Natural killer cell treated with Interleukin-12 subunit alpha and Interleukin-12 subunit beta and Interleukin-15 and Interleukin-18, amount 100 ng/mL, for 72 hours (primary cell): ENCODE measurements at regions not wholly inside any gene's neighbourhood (a gene's known extent, or its start where the extent isn't known, plus 50 kb on each side); places are given as distances from the start of the nearest gene placed in this dataset.

ENCODE experiments used
- ATAC-seq, 2 donors: fragments of 150-1000 bp; cut with Tn5 transposase in 1 of 2; sonication (Bioruptor Pico), chemical (Tn5 transposase) in 1 of 2; 2 replicates each; pipeline ENCODE4 v1.10.0; 2021
- DNase-seq: peaks from one replicate; pipeline ENCODE4 v3.0.0; 2022; ENCODE audit warnings: low spot score
- H3K27ac Mint-ChIP-seq, 2 donors: 1 replicate in 1 of 2; 2 replicates in 1 of 2; pipeline ENCODE4 v1.8.0; 2022; ENCODE audit warnings: mixed read lengths in 2 of 2, mild to moderate bottlenecking in 1 of 2, moderate library complexity in 1 of 2
- H3K27me3 Mint-ChIP-seq, 2 donors: 1 replicate in 1 of 2; 2 replicates in 1 of 2; pipeline ENCODE4 v1.8.0; 2022; ENCODE audit warnings: mixed read lengths in 2 of 2
- H3K36me3 Mint-ChIP-seq: one replicate; pipeline ENCODE4 v1.8.0; 2022; ENCODE audit warnings: mixed read lengths
- H3K4me1 Mint-ChIP-seq, 2 donors: 1 replicate in 1 of 2; 2 replicates in 1 of 2; pipeline ENCODE4 v1.8.0; 2022; ENCODE audit warnings: low read depth in 2 of 2, mixed read lengths in 2 of 2, mild to moderate bottlenecking in 1 of 2
- H3K4me3 Mint-ChIP-seq: one replicate; pipeline ENCODE4 v1.8.0; 2022; ENCODE audit warnings: mixed read lengths
- H3K9me3 Mint-ChIP-seq: 2 replicates; pipeline ENCODE4 v1.8.0; 2022; ENCODE audit warnings: mixed read lengths

DNA sequence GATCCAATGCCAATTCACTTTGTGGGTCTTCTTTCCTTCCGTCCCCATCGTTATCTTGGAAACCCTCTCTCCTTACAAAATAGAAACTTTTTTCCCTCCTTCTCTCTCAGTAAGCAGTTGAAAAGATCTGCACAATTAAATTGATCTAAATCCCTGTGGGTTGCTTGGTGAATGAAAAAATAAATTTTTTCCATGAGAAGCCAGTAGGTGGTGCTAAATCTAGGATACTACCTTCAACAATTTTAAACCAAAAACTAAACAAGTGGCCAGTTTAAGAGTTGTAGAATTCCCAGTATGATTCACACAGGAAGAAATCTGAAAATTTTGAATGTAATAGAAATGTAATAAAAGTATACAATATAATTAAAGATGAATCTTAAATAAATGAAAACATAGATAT is 990.3 kb upstream of the ZNF722 start:
- H3K4me1 Mint-ChIP-seq, result no peaks in the 10 kb centered on the region
- H3K27me3 Mint-ChIP-seq, result no peaks in the 10 kb centered on the region
- no peak for ATAC-seq
- peaks cover 13% of the 10 kb centered on the region for H3K9me3 Mint-ChIP-seq
- no peak for DNase-seq
- H3K27ac Mint-ChIP-seq, result no peak overlapping the region
- H3K36me3 Mint-ChIP-seq, result peaks cover 9% of the 10 kb centered on the region
- H3K4me3 Mint-ChIP-seq, result no peak overlapping the region

DNA sequence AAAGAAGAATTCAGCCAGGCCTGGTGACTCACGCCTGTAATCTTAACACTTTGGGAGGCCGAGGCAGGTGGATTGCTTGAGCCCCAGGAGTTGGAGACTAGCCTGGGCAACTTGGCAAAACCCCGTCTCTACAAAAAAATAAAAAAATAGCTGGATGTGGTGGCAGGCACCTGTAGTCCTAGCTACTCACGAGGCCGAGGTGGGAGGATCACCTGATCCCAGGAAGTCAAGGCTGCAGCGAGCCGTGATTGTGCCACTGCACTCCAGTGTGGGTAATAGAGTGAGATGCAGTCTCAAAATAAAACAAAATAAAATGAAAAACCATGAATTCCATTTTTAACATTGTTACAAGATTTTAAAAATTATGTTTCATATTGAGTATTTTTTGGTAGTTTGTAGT is 988.9 kb upstream of the ZNF722 start:
- no peak for DNase-seq
- H3K27me3 Mint-ChIP-seq, result no peaks in the 10 kb centered on the region
- H3K4me3 Mint-ChIP-seq, result no peak overlapping the region
- ATAC-seq, result no peak
- H3K4me1 Mint-ChIP-seq, result no peaks in the 10 kb centered on the region
- peaks cover 3% of the 10 kb centered on the region for H3K36me3 Mint-ChIP-seq
- peaks cover 8% of the 10 kb centered on the region for H3K9me3 Mint-ChIP-seq
- H3K27ac Mint-ChIP-seq, result no peak overlapping the region

DNA sequence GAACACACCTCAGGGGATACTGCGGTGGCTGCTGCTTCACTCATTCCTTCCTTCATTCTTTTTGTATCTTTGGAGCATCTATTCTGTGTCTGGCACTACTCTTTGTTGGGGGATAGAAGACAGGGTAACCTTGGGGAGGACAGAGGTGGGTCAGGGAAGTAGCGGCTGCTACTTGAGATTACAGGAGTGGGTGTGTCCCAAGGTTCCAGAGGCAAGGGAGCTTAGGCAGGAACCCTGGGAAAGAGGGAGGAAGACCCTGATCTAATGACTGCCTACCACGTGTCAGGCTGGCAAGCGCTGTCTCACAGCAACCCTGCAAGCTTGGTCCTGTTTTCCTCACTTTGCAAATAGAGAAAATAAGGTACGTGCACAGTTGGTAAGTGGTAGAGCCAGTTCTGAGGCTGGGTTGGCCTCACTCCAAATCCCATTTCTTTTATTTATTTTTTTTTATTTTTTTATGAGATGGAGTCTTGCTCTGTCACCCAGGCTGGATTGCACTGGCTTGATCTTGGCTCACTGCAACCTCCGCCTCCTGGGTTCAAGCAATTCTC is 985.9 kb upstream of the ZNF722 start:
- no peak overlapping the region for H3K27ac Mint-ChIP-seq
- ATAC-seq (peak; percentile 43 to 49), DNase-seq (no peak)
- peaks cover 5% of the 10 kb centered on the region for H3K36me3 Mint-ChIP-seq
- H3K4me3 Mint-ChIP-seq, result no peak overlapping the region
- H3K4me1 Mint-ChIP-seq, result no peaks in the 10 kb centered on the region
- H3K9me3 Mint-ChIP-seq, result peaks cover 13% of the 10 kb centered on the region
- H3K27me3 Mint-ChIP-seq, result no peaks in the 10 kb centered on the region

DNA sequence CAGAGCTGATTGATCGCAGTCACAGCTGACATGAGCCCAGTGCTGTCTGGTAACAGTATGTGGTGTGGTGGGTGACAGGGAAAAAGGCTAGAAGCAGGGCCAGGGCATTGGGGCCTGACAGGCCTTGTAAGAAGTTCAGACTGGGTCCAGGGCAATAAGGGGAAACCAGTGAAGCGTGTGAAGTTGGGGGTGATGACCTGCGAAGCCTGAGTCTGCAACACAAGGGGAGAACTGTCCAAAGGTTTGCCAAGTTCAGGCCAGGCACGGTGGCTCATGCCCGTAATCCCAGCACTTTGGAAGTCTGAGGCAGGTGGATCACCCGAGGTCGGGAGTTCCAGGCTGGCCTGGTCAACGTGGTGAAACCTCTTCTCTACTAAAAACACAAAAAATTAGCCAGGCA is 983.9 kb upstream of the ZNF722 start:
- H3K27me3 Mint-ChIP-seq, result no peaks in the 10 kb centered on the region
- DNase-seq, result no peak
- no peak overlapping the region for H3K27ac Mint-ChIP-seq
- H3K36me3 Mint-ChIP-seq, result peaks cover 5% of the 10 kb centered on the region
- no peak for ATAC-seq
- H3K9me3 Mint-ChIP-seq, result peaks cover 17% of the 10 kb centered on the region
- no peaks in the 10 kb centered on the region for H3K4me1 Mint-ChIP-seq
- H3K4me3 Mint-ChIP-seq, result no peak overlapping the region

DNA sequence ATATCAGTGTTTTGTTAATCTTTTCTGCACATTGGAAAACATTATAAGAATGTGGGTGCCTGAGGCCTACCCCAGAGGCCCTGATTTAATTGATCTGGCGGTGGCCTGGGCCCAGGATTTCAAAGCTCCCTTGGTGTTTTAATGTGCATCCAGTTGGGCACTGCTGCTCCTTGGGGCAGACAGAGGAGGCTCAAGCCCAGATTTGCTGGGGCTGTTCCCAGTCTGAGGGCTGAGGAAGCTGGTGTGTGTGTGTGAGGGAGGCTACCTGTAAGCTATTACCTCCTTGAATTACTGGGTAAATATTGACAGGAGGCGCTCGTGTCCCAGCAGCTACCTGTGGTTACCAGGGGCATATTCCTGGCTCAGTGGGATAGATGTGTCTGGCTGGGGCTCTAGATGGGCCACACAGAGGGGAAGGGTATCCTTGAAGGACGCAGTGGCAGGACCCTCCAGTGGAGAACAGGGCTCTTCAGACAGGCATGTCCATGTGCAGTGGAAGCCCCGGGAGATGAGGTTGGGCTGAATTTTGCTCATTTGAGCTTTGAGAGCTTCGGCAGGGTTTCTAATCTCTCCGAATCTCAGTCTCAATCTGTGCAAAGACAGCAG is 975.4 kb upstream of the ZNF722 start:
- Mint-ChIP-seq H3K9me3 (peaks cover 19% of the 10 kb centered on the region), H3K27me3 (no peaks in the 10 kb centered on the region), H3K4me3 (no peak overlapping the region), H3K27ac (no peak overlapping the region), H3K4me1 (no peaks in the 10 kb centered on the region), H3K36me3 (peaks cover 14% of the 10 kb centered on the region)
- DNase-seq (no peak), ATAC-seq (no peak)

DNA sequence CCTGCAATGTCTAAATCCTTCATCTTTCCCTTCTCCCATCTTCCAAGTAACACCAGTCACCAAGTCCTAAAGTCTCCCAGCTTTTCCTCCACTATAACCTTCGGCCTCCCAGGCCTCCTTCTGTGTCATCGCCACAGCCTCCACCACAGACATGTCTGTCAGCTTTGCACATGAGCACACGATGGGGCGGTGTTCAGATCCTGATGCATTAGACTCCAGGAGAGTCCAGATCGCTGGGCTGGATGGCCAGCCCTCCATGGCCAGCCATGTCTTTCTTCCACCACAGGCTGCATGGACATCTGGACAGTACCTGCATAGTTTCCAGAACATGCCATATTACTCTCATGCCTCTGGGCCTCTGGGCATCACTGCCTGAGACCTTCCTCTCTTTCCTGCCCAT is 974.2 kb upstream of the ZNF722 start:
- Mint-ChIP-seq H3K36me3 (peaks cover 16% of the 10 kb centered on the region), H3K4me3 (no peak overlapping the region), H3K27me3 (no peaks in the 10 kb centered on the region), H3K4me1 (no peaks in the 10 kb centered on the region), H3K9me3 (peaks cover 19% of the 10 kb centered on the region), H3K27ac (no peak overlapping the region)
- no peak for ATAC-seq
- no peak for DNase-seq

DNA sequence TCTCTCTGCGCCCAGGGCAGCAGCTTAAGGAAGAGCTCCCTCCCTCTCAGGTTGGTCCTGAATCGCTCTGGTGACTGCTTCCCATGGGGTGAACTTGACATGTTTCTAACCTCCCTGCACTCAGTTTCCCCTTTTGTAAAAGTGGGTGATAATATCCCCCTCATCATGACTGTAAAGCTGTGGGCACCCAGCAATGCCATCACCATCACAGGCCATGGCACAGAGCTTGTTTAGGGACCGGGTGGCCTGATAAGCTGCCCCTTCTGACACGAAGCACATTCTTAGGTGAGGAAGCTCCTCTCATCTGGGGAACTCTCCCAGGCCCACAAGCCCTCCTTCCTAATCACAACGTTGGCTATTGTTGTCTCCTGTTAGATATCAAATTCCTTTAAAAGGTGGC is 972.8 kb upstream of the ZNF722 start:
- H3K27ac Mint-ChIP-seq, result no peak overlapping the region
- H3K9me3 Mint-ChIP-seq, result peaks cover 22% of the 10 kb centered on the region
- no peaks in the 10 kb centered on the region for H3K27me3 Mint-ChIP-seq
- no peaks in the 10 kb centered on the region for H3K4me1 Mint-ChIP-seq
- no peak for ATAC-seq
- H3K4me3 Mint-ChIP-seq, result no peak overlapping the region
- DNase-seq, result no peak
- H3K36me3 Mint-ChIP-seq, result peaks cover 19% of the 10 kb centered on the region

DNA sequence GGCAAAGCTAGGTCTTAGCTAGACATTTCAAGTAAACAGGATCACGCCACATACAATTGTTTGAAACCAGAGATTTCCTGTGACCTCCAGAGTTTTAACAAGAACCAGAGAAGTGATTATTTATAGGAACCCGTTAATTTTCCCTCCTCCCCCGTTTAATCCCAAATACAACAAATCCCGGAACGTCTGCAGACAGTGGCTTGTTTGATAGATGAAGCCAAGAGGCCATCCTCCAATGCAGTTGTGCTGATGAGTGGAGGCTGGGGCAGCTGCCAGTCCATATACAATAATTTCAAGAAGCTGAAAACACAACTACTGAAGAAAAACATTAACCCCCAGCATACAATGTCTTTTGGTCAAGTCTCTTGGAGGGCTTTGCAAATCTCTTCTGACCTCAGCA is 971.6 kb upstream of the ZNF722 start:
- Mint-ChIP-seq H3K4me1 (no peaks in the 10 kb centered on the region), H3K9me3 (peaks cover 22% of the 10 kb centered on the region), H3K27me3 (no peaks in the 10 kb centered on the region), H3K36me3 (peaks cover 19% of the 10 kb centered on the region), H3K4me3 (no peak overlapping the region), H3K27ac (no peak overlapping the region)
- DNase-seq (no peak), ATAC-seq (no peak)

DNA sequence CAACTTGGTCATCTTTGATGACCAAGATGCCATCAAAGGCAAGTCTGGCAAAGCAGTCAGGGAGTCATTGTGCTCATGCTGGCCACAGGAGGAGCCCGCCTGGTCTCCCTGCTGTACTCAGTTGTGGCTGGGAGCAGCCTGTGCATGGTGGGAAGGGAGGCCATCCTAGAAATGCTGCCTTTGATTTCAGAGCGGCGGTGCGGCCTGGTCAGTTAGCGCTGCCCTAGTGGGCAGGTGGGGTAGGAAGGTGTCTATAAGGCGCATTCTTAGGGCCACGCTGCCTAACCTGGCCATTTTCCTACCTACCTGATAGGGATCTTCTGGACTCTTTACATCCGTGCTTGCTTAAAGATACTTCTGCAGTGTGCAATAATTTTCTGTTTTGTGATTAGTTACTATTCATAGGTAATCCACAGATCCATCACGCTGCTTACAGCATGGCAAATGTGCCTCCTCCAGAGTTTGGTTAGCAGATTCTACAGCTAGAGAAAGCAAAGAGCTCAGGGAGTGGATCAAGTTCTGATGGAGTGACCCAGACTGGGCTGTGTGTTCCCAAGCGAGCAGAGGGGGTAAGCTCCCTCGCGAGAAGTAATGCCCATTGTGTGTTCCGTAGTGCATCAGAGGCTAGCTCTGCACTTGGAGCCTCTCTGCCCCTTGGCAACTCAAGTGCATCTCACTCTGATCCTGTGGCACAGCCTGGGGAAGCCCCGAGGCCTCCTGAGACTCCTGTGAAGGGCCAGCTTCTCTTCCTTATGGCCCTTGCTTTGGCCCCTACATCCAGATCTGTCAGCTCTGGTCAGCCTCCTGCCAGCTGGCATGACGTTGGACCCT is 970.1 kb upstream of the ZNF722 start:
- H3K4me1 Mint-ChIP-seq, result no peaks in the 10 kb centered on the region
- H3K27ac Mint-ChIP-seq, result no peak overlapping the region
- H3K36me3 Mint-ChIP-seq, result peaks cover 19% of the 10 kb centered on the region
- peaks cover 22% of the 10 kb centered on the region for H3K9me3 Mint-ChIP-seq
- H3K4me3 Mint-ChIP-seq, result no peak overlapping the region
- DNase-seq (no peak), ATAC-seq (no peak)
- H3K27me3 Mint-ChIP-seq, result no peaks in the 10 kb centered on the region

DNA sequence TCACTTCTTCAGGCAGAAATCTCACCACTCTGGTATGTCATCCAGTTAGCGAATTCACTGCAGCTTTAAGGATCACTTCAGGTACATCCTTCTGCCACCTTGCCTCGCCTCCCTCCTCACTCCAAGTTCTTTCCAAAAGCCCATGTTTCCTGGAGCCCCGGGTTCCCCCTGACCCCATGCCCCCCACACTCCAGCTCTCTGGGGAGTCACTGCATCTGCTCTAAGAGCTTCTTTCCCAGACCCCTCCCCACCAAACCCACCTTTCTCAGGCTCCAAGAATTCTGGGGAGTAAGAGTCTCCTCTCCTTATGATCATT is 969.5 kb upstream of the ZNF722 start:
- peaks cover 25% of the 10 kb centered on the region for H3K9me3 Mint-ChIP-seq
- H3K36me3 Mint-ChIP-seq, result peaks cover 16% of the 10 kb centered on the region
- no peak overlapping the region for H3K4me3 Mint-ChIP-seq

DNA sequence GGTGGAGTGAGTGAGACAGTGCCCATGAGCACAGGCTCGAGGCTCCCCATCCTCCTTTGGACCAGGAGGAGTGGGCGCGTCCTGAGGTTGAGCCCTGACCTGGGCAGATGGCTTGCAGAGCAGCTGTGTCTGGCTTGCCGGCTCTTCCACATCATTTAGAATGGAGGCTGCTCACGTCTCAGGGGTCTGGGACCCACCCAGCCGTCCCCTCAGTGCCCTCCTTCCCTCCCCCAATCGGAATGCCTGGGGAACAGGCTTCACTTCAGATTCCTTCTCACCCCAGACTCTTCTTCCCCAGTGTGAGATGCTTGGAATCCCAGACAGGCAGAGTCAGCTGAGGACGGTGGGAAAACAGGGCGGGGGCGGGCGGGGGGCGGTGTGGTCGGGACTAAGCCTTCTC is 968.6 kb upstream of the ZNF722 start:
- H3K27ac Mint-ChIP-seq, result no peak overlapping the region
- H3K27me3 Mint-ChIP-seq, result no peaks in the 10 kb centered on the region
- DNase-seq, result no peak
- no peak for ATAC-seq
- no peaks in the 10 kb centered on the region for H3K4me1 Mint-ChIP-seq
- H3K9me3 Mint-ChIP-seq, result peaks cover 17% of the 10 kb centered on the region
- peaks cover 11% of the 10 kb centered on the region for H3K36me3 Mint-ChIP-seq
- H3K4me3 Mint-ChIP-seq, result no peak overlapping the region

More for the DNA sequence above, 969.5 kb upstream of the ZNF722 start:
- no peak for ATAC-seq
- Mint-ChIP-seq H3K27ac (no peak overlapping the region), H3K4me1 (no peaks in the 10 kb centered on the region), H3K27me3 (no peaks in the 10 kb centered on the region)
- no peak for DNase-seq

DNA sequence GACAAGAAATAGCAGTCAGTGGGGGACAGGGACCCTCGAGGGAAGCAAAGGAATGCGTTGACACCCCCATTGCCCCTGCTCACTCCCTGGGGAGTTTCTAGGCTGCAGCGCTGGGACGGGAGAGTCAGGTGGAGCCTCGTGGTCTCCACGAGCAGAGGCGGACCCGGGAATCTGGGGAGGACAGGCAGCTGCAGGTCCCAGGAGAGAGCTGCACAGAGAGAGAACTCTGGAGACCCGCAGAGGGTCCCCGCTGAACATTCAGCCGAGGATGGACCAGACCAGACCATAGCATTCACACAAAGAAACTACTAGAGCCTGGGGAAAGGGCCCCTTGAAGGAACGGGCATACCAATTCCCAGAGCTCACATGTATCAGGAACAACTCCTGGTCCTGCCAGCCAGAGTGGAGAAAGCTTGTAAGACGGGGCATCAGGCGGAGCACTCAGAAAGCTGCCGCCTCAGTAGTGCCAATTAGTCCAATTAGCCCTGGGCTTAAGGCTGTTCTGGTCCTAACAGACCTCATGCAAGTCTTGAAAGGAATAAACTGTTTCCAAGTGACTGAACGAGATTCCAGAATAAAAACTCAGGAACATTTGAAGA is 966.7 kb upstream of the ZNF722 start:
- DNase-seq (no peak), ATAC-seq (no peak)
- Mint-ChIP-seq H3K27ac (no peak overlapping the region), H3K27me3 (no peaks in the 10 kb centered on the region), H3K4me1 (no peaks in the 10 kb centered on the region), H3K36me3 (peaks cover 11% of the 10 kb centered on the region), H3K9me3 (peaks cover 23% of the 10 kb centered on the region), H3K4me3 (no peak overlapping the region)

DNA sequence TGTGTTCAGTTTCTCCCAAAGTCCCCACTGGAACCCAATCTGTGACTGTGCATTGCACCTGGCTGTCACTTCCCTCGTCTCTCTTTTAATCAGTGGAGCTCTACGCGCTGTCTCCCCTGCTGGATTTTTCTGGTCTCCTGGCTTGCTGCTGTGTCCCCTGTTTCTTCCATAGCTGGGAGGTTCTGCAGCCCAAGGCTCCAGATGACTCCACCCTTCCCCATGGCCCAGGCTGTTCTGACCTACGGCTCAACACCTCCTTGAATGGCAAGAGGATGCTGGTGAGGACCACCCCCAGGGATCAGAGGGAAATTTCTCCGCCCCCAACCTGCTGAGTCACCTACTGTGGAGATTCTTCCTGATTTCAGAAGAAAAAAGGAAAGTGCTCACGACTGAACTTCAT is 961.4 kb upstream of the ZNF722 start:
- Mint-ChIP-seq H3K9me3 (peaks cover 34% of the 10 kb centered on the region), H3K4me1 (peaks cover 0 to 8% of the 10 kb centered on the region in 2 donors), H3K27ac (no peak overlapping the region), H3K36me3 (peaks cover 3% of the 10 kb centered on the region), H3K27me3 (no peaks in the 10 kb centered on the region), H3K4me3 (no peak overlapping the region)
- DNase-seq (no peak), ATAC-seq (no peak)

DNA sequence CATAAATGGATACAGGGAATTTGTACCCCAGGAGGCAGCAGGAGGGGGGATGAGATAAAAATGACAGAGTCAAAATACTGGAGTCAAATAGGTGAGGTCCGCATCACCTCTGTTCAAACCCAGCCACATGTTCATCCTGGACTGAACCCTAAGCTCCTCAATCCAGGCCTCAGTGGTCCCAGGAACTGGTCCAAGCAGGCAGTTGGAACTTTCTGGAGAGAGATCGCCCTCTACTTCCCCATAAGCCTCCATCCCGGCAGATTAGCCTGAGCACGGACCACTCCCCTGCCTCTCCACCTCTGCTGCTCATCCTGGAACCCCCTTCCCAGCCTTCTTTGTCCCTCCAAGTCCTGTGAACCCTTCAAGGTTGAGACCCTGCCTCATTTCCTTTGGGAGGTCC is 959.7 kb upstream of the ZNF722 start:
- Mint-ChIP-seq H3K9me3 (peaks cover 38% of the 10 kb centered on the region), H3K27ac (no peak overlapping the region), H3K27me3 (no peaks in the 10 kb centered on the region), H3K4me3 (no peak overlapping the region), H3K4me1 (peaks cover 0 to 8% of the 10 kb centered on the region in 2 donors), H3K36me3 (peaks cover 5% of the 10 kb centered on the region)
- DNase-seq, result no peak
- no peak for ATAC-seq
